HG02623 (cell line): ENCODE measurements at regions not wholly inside any gene's neighbourhood (a gene's known extent, or its start where the extent isn't known, plus 50 kb on each side); places are given as distances from the start of the nearest gene placed in this dataset.

Experiments
- ATAC-seq: cut with Tn5 transposase; IDR thresholded peaks from one replicate; pipeline ENCODE4 v1.9.1; 2021; ENCODE audit warnings: moderate library complexity; ENCODE audit not compliant: unreplicated experiment

DNA sequence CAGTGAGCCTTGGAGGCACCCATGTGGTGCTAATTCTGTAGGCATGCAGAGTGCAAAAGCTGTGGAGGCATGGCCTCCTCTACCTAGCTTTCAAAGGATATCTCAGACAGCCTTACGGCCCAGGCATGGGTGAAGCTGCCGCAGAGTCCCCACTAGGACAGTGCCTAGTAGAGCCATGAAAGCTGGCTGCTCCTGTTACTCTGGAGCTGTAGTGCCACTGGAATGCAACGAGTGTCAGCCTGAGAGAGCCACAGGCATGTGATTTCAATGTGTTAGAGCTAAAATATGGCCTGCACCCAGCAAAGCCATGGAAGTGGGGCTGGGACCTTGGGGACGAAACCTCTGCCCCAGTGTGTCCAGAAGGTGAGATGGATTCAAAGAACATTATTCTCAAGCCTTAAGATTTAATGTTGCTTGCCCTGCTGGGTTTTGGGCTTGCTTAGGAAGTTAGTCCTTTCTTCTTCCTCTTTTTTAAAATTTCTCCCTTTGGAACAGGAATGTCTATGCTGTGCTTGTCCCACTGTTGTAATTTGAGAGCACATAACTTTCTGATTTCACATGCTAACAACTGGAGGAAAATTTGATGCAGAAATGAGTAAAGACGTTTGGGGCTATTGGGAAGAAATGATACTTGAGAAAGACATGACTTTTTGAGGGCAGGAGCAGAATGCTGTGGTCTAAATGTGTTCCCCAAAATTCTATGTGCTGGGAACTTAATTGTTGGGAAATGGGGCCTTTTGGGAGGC is 298.4 kb downstream of the PSAT1 start:
- no peak for ATAC-seq

DNA sequence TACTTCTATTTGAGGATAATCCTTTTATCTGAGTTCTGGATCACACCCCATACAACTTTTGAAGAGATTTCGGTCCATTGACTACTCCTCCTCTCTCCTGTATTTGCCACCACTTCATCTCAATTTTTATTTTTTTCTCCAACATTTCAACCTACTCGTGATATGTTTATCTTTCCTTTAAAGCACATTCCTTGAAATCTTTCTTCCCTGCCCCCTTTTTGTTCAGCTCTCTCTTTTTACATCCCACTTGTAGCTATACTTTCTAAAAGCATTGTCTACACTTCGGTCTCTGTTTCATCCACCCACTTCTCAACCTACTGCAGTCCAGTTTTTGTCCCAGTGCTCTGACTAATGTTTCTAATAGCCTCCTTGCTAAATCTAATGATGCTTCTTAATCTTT is 299.4 kb downstream of the PSAT1 start:
- ATAC-seq = no peak

- no peak for ATAC-seq
Measured at GRCh38 chr9:78598120-78598519, 301.2 kb downstream of the PSAT1 start.

GRCh38 chr9:78599926-78600325 is 303.0 kb downstream of the PSAT1 start:
- no peak for ATAC-seq

DNA sequence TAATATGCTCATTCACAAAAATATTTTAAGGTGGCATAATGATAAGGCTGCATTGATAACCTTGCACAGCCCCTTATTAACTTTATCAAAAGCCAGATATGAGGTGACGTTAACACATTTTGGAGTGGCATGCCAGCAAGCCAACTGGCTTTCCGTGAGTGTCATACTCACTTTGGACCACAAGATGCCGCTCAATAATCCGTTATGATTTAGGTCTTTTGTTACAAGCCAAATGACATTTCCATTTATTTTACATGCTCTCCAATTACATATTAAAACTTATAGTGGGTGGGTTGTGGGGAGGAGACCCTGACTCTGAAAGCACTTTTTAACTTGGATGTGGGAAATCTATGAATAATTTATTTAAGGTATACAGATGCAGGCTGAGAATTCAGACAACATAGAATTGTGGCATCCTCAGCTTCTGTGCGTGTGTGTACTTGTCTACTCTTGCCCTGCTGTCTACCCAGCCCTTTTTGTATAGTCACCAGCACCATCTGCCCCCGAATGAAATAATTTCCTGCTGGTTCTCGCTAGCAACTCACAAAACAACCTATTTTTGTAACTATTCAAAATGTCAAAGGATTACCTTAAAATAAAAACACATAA is 305.1 kb downstream of the PSAT1 start:
- ATAC-seq = peak; percentile 73

DNA sequence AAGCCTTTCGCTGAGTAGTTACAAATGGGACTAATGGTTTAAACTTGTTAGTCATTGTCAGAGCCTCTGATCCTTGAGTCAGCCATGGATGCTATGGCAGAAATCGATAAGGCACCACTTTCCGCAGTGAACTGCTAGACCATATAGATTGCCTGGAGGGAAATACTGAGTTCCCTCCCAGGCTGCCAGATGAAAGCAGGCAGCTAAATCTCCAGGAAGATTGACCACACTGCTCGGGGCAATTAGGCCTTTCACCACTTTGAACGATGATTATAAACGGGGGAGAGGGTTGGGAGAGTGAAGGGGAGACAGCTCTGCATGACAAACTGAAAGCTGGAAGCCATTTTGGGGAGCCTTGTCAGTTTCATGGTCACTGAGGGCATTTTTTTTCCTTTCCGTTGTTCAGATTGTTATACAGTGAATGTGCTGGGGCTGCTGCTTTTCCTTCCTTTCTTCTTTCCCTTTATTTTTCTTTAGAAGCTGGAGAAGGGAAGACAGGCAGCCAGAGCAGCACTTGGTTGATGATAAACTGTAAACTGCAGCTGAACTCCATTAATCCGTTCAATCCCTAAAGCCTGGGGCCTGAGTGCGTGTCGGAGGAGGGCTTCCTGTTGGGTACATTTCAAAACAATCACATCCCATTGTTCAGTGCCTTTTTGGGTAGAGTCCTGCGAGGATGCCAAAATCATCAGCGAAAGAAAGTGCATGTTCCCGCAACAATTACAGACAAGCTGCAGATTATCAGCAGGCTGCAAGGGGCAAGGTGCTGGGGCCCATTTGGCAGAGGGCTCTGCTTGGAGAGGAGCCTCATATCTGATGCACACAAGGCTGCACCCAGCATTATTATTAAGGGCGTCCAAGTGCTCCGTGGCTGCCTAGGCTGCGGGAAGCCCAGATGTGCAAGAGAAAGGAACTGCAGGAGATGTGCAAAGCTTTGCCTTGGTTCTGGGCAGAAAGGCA is 308.4 kb downstream of the PSAT1 start:
- ATAC-seq = no peak

GRCh38 chr9:78606001-78606379 is 309.1 kb downstream of the PSAT1 start:
- no peak for ATAC-seq

DNA sequence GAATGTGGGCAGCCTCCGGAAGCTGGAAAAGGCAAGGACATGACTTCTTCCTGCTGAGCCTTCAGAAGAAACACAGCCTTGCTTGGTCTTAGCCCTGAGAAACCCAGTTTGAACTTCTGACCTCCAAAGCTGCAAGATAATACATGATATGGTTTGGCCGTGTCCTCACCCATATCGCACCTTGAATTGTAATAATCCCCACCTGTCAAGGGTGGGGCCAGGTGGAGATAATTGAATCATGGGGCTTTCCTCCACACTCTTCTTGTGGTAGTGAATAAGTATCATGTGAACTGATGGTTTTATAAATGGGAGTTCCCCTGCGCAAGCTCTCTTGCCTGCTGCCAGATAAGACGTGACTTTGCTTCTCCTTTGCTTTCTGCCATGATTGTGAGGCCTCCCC is 310.9 kb downstream of the PSAT1 start:
- no peak for ATAC-seq

GRCh38 chr9:78609450-78609849 is 312.5 kb downstream of the PSAT1 start:
- ATAC-seq = no peak

- no peak for ATAC-seq
Measured at GRCh38 chr9:78612091-78612490, 315.2 kb downstream of the PSAT1 start.

DNA sequence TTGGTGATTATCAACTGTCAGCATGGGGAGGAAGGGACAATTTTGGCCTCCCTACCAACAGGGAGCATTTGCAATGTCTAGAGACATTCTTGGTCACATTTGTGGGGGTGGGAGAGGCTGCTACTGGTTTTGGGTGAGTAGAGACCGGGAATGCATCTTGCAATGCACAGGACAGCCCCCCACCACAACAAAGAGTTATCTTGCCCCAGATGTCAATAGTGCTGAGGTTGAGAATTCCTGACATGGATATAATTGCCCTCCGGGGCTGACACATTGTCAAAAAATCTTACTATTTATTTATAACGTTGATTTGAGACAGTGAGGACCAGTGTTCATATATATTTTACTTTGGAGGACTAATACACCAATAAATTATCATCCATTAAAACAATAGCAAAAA is 316.1 kb downstream of the PSAT1 start:
- ATAC-seq = no peak

DNA sequence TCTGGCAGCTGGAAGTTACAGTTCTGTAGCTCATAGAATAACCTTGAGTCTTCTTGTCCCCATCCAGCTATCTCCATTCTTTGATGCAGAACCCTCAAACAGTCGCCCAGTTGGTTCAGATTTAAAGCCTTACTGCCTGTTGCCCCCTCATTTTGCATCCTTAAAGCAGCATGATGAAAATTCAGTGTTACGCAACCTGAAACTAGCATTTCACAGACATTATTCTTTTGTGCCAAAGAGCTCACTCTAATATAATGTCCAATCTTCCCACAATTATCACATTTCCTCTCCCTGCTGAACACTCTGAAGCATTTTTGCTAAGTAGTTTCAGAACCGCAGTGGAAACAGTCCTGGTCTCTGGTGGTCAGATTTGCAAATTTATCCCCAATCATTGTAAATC is 318.0 kb downstream of the PSAT1 start:
- ATAC-seq = no peak

- ATAC-seq = no peak
Measured at GRCh38 chr9:78615372-78615771, 318.4 kb downstream of the PSAT1 start.

DNA sequence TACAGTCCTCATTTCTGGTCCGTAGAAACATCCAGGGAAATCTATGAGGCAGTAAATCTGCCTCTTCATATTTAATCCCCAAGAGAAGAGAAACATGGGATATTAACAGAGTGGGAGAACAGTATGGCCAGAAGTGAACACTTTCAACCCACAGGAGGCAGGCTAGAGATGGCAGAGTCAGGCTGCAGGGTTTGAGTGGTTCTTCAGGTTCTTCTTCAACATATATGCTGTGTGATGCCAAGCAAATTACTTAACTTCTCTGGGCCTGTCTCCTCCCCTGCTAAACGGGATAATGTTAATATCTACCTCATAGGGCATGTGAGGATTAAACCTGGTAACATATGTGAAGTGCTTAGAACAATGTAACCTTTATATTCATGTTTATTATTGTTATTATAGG is 321.8 kb downstream of the PSAT1 start:
- no peak for ATAC-seq

DNA sequence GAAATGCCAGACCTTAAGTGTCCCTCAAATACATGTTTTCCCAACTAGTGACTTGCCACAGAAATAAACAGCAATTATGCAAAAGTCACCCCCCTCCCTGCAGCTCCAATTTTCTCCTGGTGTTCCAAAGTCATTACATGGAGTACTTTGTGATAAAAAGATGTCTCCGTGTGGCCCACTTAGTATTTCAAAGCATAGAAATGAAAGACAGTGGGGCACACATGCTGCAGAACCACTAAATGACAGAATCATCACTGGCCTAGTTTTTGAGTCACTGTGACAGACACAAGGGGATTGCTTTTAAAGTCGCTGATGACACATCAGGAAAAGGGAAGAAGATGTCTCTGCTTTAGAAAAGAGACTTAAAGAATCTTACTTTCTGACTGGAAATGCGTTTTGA is 323.4 kb downstream of the PSAT1 start:
- no peak for ATAC-seq

GRCh38 chr9:78620764-78621163 is 323.8 kb downstream of the PSAT1 start:
- ATAC-seq = no peak

DNA sequence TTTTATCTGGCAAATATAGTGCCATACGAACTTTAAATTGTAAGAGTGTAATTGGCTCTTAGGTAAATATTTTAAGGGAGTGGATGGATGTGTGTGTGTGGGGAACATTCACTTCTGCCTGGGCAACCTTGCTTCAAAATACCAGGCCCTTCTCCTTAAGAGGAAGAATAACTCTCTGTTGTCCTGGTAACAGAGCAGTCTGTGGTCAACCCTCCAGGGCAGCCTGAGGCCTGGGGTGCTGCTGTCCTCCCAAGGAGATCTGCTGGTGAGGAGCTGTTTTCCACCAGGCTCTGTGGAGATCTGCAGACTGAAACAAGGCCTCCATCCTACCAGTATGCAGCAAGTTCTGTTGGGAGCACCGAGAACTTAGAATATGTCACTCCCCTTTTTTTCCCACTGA is 325.2 kb downstream of the PSAT1 start:
- ATAC-seq = no peak

DNA sequence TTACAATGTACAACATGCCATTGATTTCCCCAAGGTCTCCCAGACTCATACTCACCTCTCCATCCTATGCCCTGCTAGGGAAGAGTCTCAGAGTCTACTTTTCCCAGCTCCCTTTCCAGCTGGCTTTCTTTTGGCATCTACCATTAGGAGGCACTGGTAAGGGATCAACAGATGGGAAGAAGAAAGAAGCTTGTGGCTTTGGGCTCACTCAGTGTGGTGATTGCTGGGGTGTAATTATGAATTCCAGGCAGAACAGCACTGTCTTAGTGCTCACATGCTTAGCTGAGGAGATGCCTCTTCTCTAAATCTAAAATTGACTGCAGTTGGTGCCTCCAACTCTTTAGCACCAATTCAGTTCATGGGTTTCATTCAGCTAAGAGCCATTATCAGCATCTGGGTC is 330.0 kb downstream of the PSAT1 start:
- ATAC-seq = no peak

DNA sequence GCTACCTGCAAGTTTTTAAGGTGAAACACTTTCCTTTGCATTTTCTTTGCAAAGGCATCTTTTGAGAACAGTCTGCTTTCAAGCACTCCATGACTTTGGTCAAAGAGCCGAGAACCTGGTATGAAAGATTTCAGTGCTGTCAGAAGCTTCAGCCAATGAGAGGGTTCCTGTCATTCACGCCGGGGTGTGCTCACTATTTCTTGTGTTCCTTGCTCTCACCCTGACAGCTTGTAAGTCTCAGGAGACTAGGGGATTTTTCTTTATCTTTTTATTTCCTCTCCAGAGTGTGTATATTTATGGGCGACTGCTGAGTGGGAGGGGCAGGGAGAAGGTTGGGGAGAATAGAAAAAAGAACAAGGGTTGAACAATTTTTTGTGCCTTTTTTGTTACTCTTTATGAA is 334.0 kb downstream of the PSAT1 start:
- ATAC-seq = no peak

DNA sequence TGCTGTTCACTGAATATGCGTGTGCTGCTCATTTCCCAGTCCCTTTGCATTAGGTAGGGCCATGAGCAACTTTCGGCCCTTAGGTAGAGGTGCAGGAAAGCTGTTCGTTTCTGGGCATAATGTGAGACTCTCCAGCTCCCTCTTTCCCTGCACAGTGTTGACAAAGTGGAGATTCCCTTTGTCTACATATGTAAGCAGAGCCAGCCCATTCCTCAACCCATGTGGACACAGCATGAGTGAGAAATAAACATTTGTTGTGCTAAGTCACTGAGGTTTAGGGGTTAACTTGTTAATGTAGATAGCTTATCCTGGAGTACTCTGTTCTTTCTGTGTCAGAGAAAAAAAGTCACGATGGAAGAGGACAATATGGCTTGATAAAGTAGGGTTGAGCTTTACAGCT is 343.8 kb downstream of the PSAT1 start:
- ATAC-seq = no peak

DNA sequence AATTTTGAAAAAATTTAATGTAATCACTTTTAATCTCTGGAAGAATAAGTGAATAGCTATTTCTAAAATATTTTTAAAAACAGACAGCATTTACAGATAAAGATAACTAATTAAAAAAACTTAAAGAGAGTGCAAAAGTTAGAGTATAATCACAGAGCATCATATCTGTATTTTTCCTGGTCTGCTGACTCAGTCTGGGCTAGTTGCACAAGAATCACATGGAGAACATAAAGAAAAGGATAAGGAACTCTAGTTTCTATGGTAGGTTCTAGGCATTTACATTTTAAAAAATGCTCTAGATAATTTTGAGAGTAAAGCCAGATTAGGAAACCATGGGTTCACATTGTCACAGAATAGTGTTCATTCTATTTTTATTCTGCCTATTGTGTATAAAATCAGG is 347.4 kb downstream of the PSAT1 start:
- ATAC-seq = no peak

DNA sequence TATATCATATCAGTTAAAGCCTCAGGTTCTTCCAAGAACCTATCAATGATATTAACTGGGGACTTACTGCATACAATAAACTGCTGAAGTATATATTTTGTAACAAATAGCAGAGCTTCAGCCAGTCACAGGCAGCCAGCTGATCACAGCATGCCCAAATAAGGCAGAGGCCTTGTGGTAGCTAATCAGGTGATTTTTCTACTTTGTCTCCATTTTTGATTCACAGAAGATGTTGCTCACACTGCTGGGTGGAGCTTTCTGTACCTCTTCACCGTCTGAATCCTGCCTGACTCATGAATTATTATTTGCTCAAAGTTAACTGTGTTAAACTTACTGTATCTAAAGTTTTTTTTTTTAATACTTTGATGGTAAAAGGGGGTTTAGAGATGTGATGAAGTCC is 357.4 kb downstream of the PSAT1 start:
- ATAC-seq = no peak
